ENCODE measurements at regions not wholly inside any gene's neighbourhood (a gene's known extent, or its start where the extent isn't known, plus 50 kb on each side); places are given as distances from the start of the nearest gene placed in this dataset.
A peak's percentile ranks its signal among the peaks of the same experiment; 100 is the strongest.

GRCh38 chr1:82162486-82163420 is 362.0 kb downstream of the ADGRL2 start:
- Histone ChIP-seq H3K9me3 (ENCODE audit: control insufficient read depth, low read depth, low read length) (no peaks in the 10 kb centered on the region), H3K27ac (ENCODE audit: low read length) (no peak overlapping the region), H3K4me3 (ENCODE audit: low read length) (no peak overlapping the region), H3K27me3 (ENCODE audit: control insufficient read depth, insufficient read depth, low read length) (no peaks in the 10 kb centered on the region), H3K36me3 (ENCODE audit: control insufficient read depth, insufficient read depth, low read length) (no peaks in the 10 kb centered on the region), H3K4me1 (ENCODE audit: control insufficient read depth, insufficient read depth, low read length) (peaks cover 2% of the 10 kb centered on the region)
- whole genome bisulfite sequencing (ENCODE audit: insufficient coverage, low lambda C conversion rate): 93% methylated on average over 2 of the region's 7 CpGs
- DNase-seq: no peak

DNA sequence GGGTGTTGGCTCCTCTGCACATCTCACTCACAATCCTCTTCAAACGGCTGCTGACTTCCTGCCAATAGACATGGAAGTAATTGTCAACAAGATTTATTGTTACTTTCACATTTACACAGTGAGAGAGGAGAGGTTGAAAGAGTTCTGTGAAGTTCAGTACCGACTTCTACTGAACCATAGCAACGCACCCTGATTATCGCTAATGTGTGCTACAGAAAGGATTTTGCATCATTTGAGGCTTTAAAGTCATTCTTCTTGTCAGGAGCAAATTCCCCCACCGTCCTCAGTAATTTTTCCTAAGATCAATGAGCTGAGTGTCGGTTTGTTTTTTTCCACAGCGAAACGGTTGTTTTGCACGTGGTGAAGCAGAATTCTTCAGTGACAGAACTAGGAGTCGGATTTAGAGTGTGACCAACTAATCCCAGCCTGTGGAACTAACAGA is 361.0 kb downstream of the ADGRL2 start:
- H3K27ac ChIP-seq (ENCODE audit: low read length): no peak overlapping the region
- WGBS (ENCODE audit: insufficient coverage, low lambda C conversion rate): no CpG with 5 or more reads among the region's 10 CpGs
- peaks cover 2% of the 10 kb centered on the region for H3K4me1 ChIP-seq (ENCODE audit: control insufficient read depth, insufficient read depth, low read length)
- H3K4me3 ChIP-seq (ENCODE audit: low read length): peak overlapping the region; percentile 23
- H3K36me3 ChIP-seq (ENCODE audit: control insufficient read depth, insufficient read depth, low read length): no peaks in the 10 kb centered on the region
- DNase-seq: peak in 1 of 2 donors; percentile 48
- H3K27me3 ChIP-seq (ENCODE audit: control insufficient read depth, insufficient read depth, low read length): no peaks in the 10 kb centered on the region
- H3K9me3 ChIP-seq (ENCODE audit: control insufficient read depth, low read depth, low read length): no peaks in the 10 kb centered on the region

DNA sequence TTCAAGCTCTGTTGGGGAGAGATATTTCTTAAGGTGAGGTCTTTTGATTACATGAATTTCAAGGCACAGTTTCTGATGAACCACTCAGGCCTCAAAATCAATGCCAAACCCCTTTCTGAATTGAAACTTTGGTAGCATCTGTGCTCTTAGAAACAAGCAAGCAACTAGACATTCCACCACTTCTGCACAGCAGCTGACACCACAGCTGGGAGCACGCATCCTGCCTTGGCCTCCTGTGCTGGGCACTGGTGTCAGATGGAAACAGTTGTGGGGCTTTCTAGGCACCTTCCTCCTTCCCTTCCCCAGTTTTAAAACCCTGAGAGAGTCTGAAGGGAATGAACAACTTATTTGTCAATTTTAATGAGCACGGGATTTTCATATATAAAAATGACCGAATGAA is 360.2 kb downstream of the ADGRL2 start:
- Histone ChIP-seq H3K4me1 (ENCODE audit: control insufficient read depth, insufficient read depth, low read length) (peaks cover 2% of the 10 kb centered on the region), H3K27me3 (ENCODE audit: control insufficient read depth, insufficient read depth, low read length) (no peaks in the 10 kb centered on the region), H3K9me3 (ENCODE audit: control insufficient read depth, low read depth, low read length) (no peaks in the 10 kb centered on the region), H3K36me3 (ENCODE audit: control insufficient read depth, insufficient read depth, low read length) (no peaks in the 10 kb centered on the region), H3K4me3 (ENCODE audit: low read length) (no peak overlapping the region), H3K27ac (ENCODE audit: low read length) (no peak overlapping the region)
- no peak for DNase-seq
- WGBS (ENCODE audit: insufficient coverage, low lambda C conversion rate): 88% methylated on average over 1 of the region's 3 CpGs

GRCh38 chr1:82160036-82160435 is 359.3 kb downstream of the ADGRL2 start:
- Histone ChIP-seq H3K4me3 (ENCODE audit: low read length) (no peak overlapping the region), H3K27ac (ENCODE audit: low read length) (no peak overlapping the region), H3K4me1 (ENCODE audit: control insufficient read depth, insufficient read depth, low read length) (peaks cover 2% of the 10 kb centered on the region), H3K36me3 (ENCODE audit: control insufficient read depth, insufficient read depth, low read length) (no peaks in the 10 kb centered on the region), H3K9me3 (ENCODE audit: control insufficient read depth, low read depth, low read length) (no peaks in the 10 kb centered on the region), H3K27me3 (ENCODE audit: control insufficient read depth, insufficient read depth, low read length) (no peaks in the 10 kb centered on the region)
- DNase-seq: no peak
- 83% methylated on average over 1 of the region's 5 CpGs for WGBS (ENCODE audit: insufficient coverage, low lambda C conversion rate)

- Histone ChIP-seq H3K27ac (ENCODE audit: low read length) (no peak overlapping the region), H3K9me3 (ENCODE audit: control insufficient read depth, low read depth, low read length) (no peaks in the 10 kb centered on the region), H3K4me1 (ENCODE audit: control insufficient read depth, insufficient read depth, low read length) (peaks cover 2% of the 10 kb centered on the region), H3K36me3 (ENCODE audit: control insufficient read depth, insufficient read depth, low read length) (no peaks in the 10 kb centered on the region), H3K27me3 (ENCODE audit: control insufficient read depth, insufficient read depth, low read length) (no peaks in the 10 kb centered on the region), H3K4me3 (ENCODE audit: low read length) (no peak overlapping the region)
- DNase-seq: no peak
- WGBS (ENCODE audit: insufficient coverage, low lambda C conversion rate): 93% methylated on average over 3 of the region's 4 CpGs
These were observed 358.2 kb downstream of the ADGRL2 start for GRCh38 chr1:82158981-82159380.

DNA sequence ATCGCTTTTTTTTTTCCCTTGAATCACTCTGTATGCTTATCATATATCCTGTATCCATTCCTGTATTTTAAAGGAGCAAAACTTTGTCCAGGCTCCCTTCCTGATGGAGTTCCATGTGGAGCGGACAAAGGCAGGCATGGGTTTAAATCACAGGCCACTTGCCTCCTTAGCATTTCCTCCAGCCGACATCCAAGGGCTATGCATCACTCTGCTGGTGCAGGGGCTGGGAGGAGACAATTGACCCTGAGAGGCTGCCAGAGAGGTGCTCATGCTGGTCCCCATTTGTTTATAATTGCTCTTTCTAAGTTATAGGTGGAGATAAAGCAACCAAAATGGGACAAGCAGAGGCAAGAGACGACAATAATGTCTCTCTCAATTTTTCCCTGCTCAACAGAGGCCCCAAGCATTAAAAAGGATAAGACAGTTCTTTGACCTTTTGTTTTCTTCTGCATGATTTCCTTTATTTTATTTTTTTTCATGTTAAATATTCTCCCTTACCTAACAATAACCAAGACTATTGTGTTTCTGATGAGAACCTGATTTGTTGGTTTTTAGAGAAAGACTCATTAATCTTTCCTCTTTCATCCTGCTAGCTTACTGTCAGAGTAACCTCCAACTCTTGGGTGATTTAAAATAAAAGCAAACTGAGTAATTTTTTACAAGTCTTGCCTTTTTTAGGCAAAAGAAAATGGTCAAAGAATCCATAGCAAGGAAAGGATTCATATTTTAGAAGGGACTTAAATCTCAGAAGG is 353.7 kb downstream of the ADGRL2 start:
- no peaks in the 10 kb centered on the region for H3K9me3 ChIP-seq (ENCODE audit: control insufficient read depth, low read depth, low read length)
- no peak overlapping the region for H3K27ac ChIP-seq (ENCODE audit: low read length)
- H3K27me3 ChIP-seq (ENCODE audit: control insufficient read depth, insufficient read depth, low read length): no peaks in the 10 kb centered on the region
- H3K36me3 ChIP-seq (ENCODE audit: control insufficient read depth, insufficient read depth, low read length): no peaks in the 10 kb centered on the region
- 93% methylated on average over 2 of the region's 4 CpGs for WGBS (ENCODE audit: insufficient coverage, low lambda C conversion rate)
- no peak for DNase-seq
- no peak overlapping the region for H3K4me3 ChIP-seq (ENCODE audit: low read length)
- no peaks in the 10 kb centered on the region for H3K4me1 ChIP-seq (ENCODE audit: control insufficient read depth, insufficient read depth, low read length)

DNA sequence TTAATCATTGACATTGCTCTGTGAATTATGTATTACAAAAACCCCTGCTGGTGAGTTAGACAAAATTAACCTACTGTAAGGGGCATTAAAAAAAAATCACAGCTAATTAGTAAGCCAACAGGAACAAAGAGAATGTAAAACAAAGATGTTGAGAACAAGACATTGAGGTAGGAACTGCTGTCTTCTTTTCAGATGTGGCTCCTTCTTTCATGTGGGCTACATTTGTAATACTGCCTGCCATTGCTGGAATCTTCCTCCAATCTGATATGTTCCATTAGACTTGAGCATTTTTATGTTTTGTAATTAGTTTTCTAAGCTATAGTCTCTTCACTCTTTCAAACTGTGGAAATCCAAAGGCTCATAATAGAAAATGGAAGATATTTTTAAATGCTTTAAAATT is 353.0 kb downstream of the ADGRL2 start:
- H3K27ac ChIP-seq (ENCODE audit: low read length): no peak overlapping the region
- no peaks in the 10 kb centered on the region for H3K9me3 ChIP-seq (ENCODE audit: control insufficient read depth, low read depth, low read length)
- H3K4me3 ChIP-seq (ENCODE audit: low read length): no peak overlapping the region
- no peak for DNase-seq
- no peaks in the 10 kb centered on the region for H3K27me3 ChIP-seq (ENCODE audit: control insufficient read depth, insufficient read depth, low read length)
- H3K4me1 ChIP-seq (ENCODE audit: control insufficient read depth, insufficient read depth, low read length): no peaks in the 10 kb centered on the region
- H3K36me3 ChIP-seq (ENCODE audit: control insufficient read depth, insufficient read depth, low read length): no peaks in the 10 kb centered on the region

GRCh38 chr1:82153272-82153629 is 352.5 kb downstream of the ADGRL2 start:
- Histone ChIP-seq H3K27ac (ENCODE audit: low read length) (no peak overlapping the region), H3K36me3 (ENCODE audit: control insufficient read depth, insufficient read depth, low read length) (no peaks in the 10 kb centered on the region), H3K4me1 (ENCODE audit: control insufficient read depth, insufficient read depth, low read length) (no peaks in the 10 kb centered on the region), H3K4me3 (ENCODE audit: low read length) (no peak overlapping the region), H3K9me3 (ENCODE audit: control insufficient read depth, low read depth, low read length) (no peaks in the 10 kb centered on the region), H3K27me3 (ENCODE audit: control insufficient read depth, insufficient read depth, low read length) (no peaks in the 10 kb centered on the region)
- no peak for DNase-seq

- Histone ChIP-seq H3K9me3 (ENCODE audit: control insufficient read depth, low read depth, low read length) (no peaks in the 10 kb centered on the region), H3K27me3 (ENCODE audit: control insufficient read depth, insufficient read depth, low read length) (no peaks in the 10 kb centered on the region), H3K27ac (ENCODE audit: low read length) (no peak overlapping the region), H3K36me3 (ENCODE audit: control insufficient read depth, insufficient read depth, low read length) (no peaks in the 10 kb centered on the region), H3K4me1 (ENCODE audit: control insufficient read depth, insufficient read depth, low read length) (no peaks in the 10 kb centered on the region), H3K4me3 (ENCODE audit: low read length) (no peak overlapping the region)
- DNase-seq: no peak
- WGBS (ENCODE audit: insufficient coverage, low lambda C conversion rate): 48% methylated on average over 2 of the region's 5 CpGs
These were observed 351.9 kb downstream of the ADGRL2 start for GRCh38 chr1:82152356-82153271.

- H3K27ac ChIP-seq (ENCODE audit: low read length): no peak overlapping the region
- no CpG with 5 or more reads among the region's 1 CpG for WGBS (ENCODE audit: insufficient coverage, low lambda C conversion rate)
- no peaks in the 10 kb centered on the region for H3K36me3 ChIP-seq (ENCODE audit: control insufficient read depth, insufficient read depth, low read length)
- H3K4me3 ChIP-seq (ENCODE audit: low read length): no peak overlapping the region
- H3K27me3 ChIP-seq (ENCODE audit: control insufficient read depth, insufficient read depth, low read length): no peaks in the 10 kb centered on the region
- H3K4me1 ChIP-seq (ENCODE audit: control insufficient read depth, insufficient read depth, low read length): no peaks in the 10 kb centered on the region
- no peak for DNase-seq
- H3K9me3 ChIP-seq (ENCODE audit: control insufficient read depth, low read depth, low read length): no peaks in the 10 kb centered on the region
These were observed 344.9 kb downstream of the ADGRL2 start for GRCh38 chr1:82145656-82146055.
